Gastrocnemius medialis (tissue), 4 donors: ENCODE measurements at regions not wholly inside any gene's neighbourhood (a gene's known extent, or its start where the extent isn't known, plus 50 kb on each side); places are given as distances from the start of the nearest gene placed in this dataset.

Experiments
- CTCF ChIP-seq, 5 experiments: fragments of 450-650 bp in 3 of 5; fragments of 200-600 bp in 2 of 5; sonication (generic) in 2 of 5; IDR thresholded peaks in 4 of 5; conservative IDR thresholded peaks in 1 of 5; 1 replicate in 4 of 5; 2 replicates in 1 of 5; pipeline ENCODE4 v1.5.1; 2016 to 2019; ENCODE audit warnings: antibody characterized with exemption in 5 of 5, mild to moderate bottlenecking in 3 of 5, moderate library complexity in 3 of 5
- POLR2A ChIP-seq, 2 donors: fragments of 450-650 bp; IDR thresholded peaks; one replicate each; pipeline ENCODE4 v1.6.1; 2017; ENCODE audit warnings: antibody characterized with exemption in 2 of 2, mild to moderate bottlenecking in 2 of 2, moderate library complexity in 2 of 2

- TF ChIP-seq CTCF (IDR thresholded peaks at IDR 0.05 in 4 of 5, conservative IDR thresholded peaks at IDR 0.05 in 1 of 5) (no peak), POLR2A (IDR thresholded peaks at IDR 0.05) (no peak)
Observed at GRCh38 chrX:46257451-46257879, 287.8 kb downstream of the ZNF674 start.
